Keratinocyte (primary cell): ENCODE measurements at regions not wholly inside any gene's neighbourhood (a gene's known extent, or its start where the extent isn't known, plus 50 kb on each side); places are given as distances from the start of the nearest gene placed in this dataset.

Experiments used
- DNase-seq: peaks from one replicate; pipeline ENCODE4 v3.0.0-alpha.2; 2011; ENCODE audit warnings: low read depth, missing footprints, low spot score
- FAIRE-seq: peaks from 2 replicates; lab custom pipeline; 2011; peaks lifted over from hg19 to GRCh38; lab: Jason Lieb, UNC
- H2AFZ ChIP-seq: 2 replicates; pipeline ENCODE4 v1.6.0; 2012; ENCODE audit warnings: low read length, control low read depth, inconsistent platforms; ENCODE audit not compliant: control insufficient read depth
- H3K27ac ChIP-seq: 2 replicates; pipeline ENCODE4 v1.5.1; 2011; ENCODE audit warnings: low read length; ENCODE audit not compliant: control insufficient read depth, insufficient read depth
- H3K27me3 ChIP-seq: 3 replicates; pipeline ENCODE4 v1.6.0; 2011; ENCODE audit warnings: low read length; ENCODE audit not compliant: control insufficient read depth, insufficient read depth; ENCODE audit errors: extremely low read depth
- H3K36me3 ChIP-seq, 2 experiments: 2 replicates in 1 of 2; 3 replicates in 1 of 2; pipeline ENCODE4 v1.5.1; 2011; ENCODE audit warnings: low read length in 2 of 2, mild to moderate bottlenecking in 1 of 2; ENCODE audit not compliant: control insufficient read depth in 2 of 2, insufficient read depth in 2 of 2; ENCODE audit errors: extremely low read depth in 1 of 2
- H3K4me1 ChIP-seq: 3 replicates; pipeline ENCODE4 v1.5.1; 2011; ENCODE audit warnings: low read length; ENCODE audit not compliant: control insufficient read depth, insufficient read depth; ENCODE audit errors: extremely low read depth
- H3K4me2 ChIP-seq: 3 replicates; pipeline ENCODE4 v1.6.0; 2011; ENCODE audit warnings: low read depth, low read length; ENCODE audit not compliant: control insufficient read depth, insufficient read depth; ENCODE audit errors: extremely low read depth
- H3K4me3 ChIP-seq, 3 experiments: fragments of 200-600 bp in 1 of 3; sonication (generic) in 1 of 3; 2 replicates in 2 of 3; 3 replicates in 1 of 3; pipeline ENCODE4 v1.5.1; 2011 to 2016; ENCODE audit warnings: low read length in 3 of 3, mild to moderate bottlenecking in 3 of 3, control low read depth in 2 of 3, inconsistent platforms in 1 of 3, low read depth in 1 of 3, mixed read lengths in 1 of 3, mixed run types in 1 of 3, moderate library complexity in 1 of 3; ENCODE audit not compliant: control insufficient read depth in 2 of 3, insufficient read depth in 2 of 3; ENCODE audit errors: extremely low read depth in 1 of 3
- H3K79me2 ChIP-seq: 2 replicates; pipeline ENCODE4 v1.6.0; 2012; ENCODE audit warnings: low read length; ENCODE audit not compliant: control insufficient read depth, insufficient read depth
- H3K9ac ChIP-seq: 3 replicates; pipeline ENCODE4 v1.6.0; 2011; ENCODE audit warnings: low read length; ENCODE audit not compliant: control insufficient read depth, insufficient read depth; ENCODE audit errors: extremely low read depth
- H3K9me1 ChIP-seq: 3 replicates; pipeline ENCODE4 v1.6.0; 2011; ENCODE audit warnings: low read length; ENCODE audit not compliant: control insufficient read depth, insufficient read depth; ENCODE audit errors: extremely low read depth
- H3K9me3 ChIP-seq: 2 replicates; pipeline ENCODE4 v1.5.1; 2012; ENCODE audit warnings: low read depth, low read length; ENCODE audit not compliant: control insufficient read depth
- H4K20me1 ChIP-seq: 3 replicates; pipeline ENCODE4 v1.6.0; 2011; ENCODE audit warnings: low read length; ENCODE audit not compliant: control insufficient read depth, insufficient read depth; ENCODE audit errors: extremely low read depth
- CTCF ChIP-seq, 3 experiments: IDR thresholded peaks in 1 of 3; conservative IDR thresholded peaks in 1 of 3; optimal IDR thresholded peaks in 1 of 3; 2 replicates in 2 of 3; 3 replicates in 1 of 3; pipeline versions ENCODE3 to v1.5.1; 2011; ENCODE audit warnings: low read length in 3 of 3, mild to moderate bottlenecking in 3 of 3, moderate library complexity in 2 of 3, control low read depth in 1 of 3, inconsistent platforms in 1 of 3; ENCODE audit not compliant: insufficient read depth in 2 of 3; ENCODE audit errors: extremely low read depth in 1 of 3
- EZH2 ChIP-seq: IDR thresholded peaks from one replicate; pipeline ENCODE4 v1.6.1; 2012; ENCODE audit warnings: inconsistent platforms, mild to moderate bottlenecking, low read length, moderate library complexity
- dilution Hi-C: fragments of 300-500 bp; cut with MboI; formaldehyde crosslinking; loops from one replicate; pipeline ENCODE4 v1.7.0; 2020; ENCODE audit warnings: low sequenced_read_pairs; ENCODE audit not compliant: extremely low pct_ligation_motif_present

DNA sequence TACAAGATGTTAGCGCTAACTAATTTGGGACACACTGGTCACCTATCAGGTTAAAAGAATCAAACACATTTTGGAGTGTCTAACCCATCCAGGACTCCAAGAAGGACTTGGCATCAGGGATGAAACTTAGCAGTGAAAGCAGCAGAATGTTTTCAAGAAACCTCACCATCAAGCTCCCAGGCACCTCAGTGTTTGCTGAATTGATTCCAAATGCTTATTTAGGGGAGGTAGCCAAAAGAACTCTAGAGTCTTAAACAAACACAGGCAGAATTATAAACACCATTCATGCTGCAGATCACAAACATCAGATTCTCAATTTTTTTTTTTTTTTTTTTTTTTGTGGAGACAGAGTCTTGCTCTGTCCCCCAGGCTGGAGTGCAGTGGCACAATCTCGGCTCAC is 122.8 kb upstream of the UXS1 start:
- Histone ChIP-seq H3K9ac (no peak overlapping the region), H2AFZ (no peak overlapping the region), H3K4me1 (no peaks in the 10 kb centered on the region), H4K20me1 (no peaks in the 10 kb centered on the region), H3K27ac (no peak overlapping the region), H3K9me1 (no peaks in the 10 kb centered on the region), H3K4me2 (no peak overlapping the region), H3K27me3 (no peaks in the 10 kb centered on the region), H3K4me3 (no peak overlapping the region), H3K9me3 (no peaks in the 10 kb centered on the region), H3K79me2 (no peaks in the 10 kb centered on the region), H3K36me3 (no peaks in the 10 kb centered on the region)
- dilution Hi-C loops = no loop called here
- DNase-seq = no peak
- no peak for FAIRE-seq
- no peak for TF ChIP-seq CTCF (optimal IDR thresholded peaks at IDR 0.05 in 1 of 3, IDR thresholded peaks at IDR 0.05 in 1 of 3, conservative IDR thresholded peaks at IDR 0.05 in 1 of 3; ENCODE audit: extremely low read depth in 1 of 3, insufficient read depth in 2 of 3, low read length in 3 of 3)
- no peak for TF ChIP-seq EZH2

DNA sequence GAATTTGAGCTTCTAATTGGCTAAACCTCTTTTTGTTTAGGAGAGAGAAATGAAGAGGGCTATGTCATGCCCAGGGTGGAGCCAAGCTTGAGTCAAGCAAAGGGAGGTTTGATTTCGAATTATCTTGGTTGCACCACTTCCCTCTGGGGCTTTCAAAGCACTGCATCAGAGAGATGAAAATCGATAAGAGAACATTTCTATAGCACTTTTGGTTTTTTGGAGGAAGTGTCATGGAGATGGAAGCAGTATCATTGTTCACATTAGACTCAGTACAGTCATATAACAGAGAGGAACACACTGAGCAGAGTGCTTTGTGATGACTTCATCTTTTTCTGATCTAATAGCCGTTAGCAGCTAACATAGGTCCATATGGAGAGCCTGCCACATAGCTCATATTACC is 120.3 kb upstream of the UXS1 start:
- dilution Hi-C loops = no loop called here
- no peak overlapping the region for H2AFZ ChIP-seq
- FAIRE-seq = no peak
- TF ChIP-seq CTCF (optimal IDR thresholded peaks at IDR 0.05 in 1 of 3, IDR thresholded peaks at IDR 0.05 in 1 of 3, conservative IDR thresholded peaks at IDR 0.05 in 1 of 3; ENCODE audit: extremely low read depth in 1 of 3, insufficient read depth in 2 of 3, low read length in 3 of 3) (no peak), EZH2 (no peak)
- no peak for DNase-seq
- no peaks in the 10 kb centered on the region for H3K27me3 ChIP-seq
- H3K4me2 ChIP-seq = no peak overlapping the region
- no peak overlapping the region for H3K27ac ChIP-seq
- H3K4me1 ChIP-seq = no peaks in the 10 kb centered on the region
- no peaks in the 10 kb centered on the region for H3K36me3 ChIP-seq
- no peak overlapping the region for H3K9ac ChIP-seq
- no peaks in the 10 kb centered on the region for H3K9me1 ChIP-seq
- no peaks in the 10 kb centered on the region for H4K20me1 ChIP-seq
- no peak overlapping the region for H3K4me3 ChIP-seq
- H3K9me3 ChIP-seq = no peaks in the 10 kb centered on the region
- H3K79me2 ChIP-seq = no peaks in the 10 kb centered on the region
